Chondrocyte (in vitro differentiated cells): ENCODE measurements at regions not wholly inside any gene's neighbourhood (a gene's known extent, or its start where the extent isn't known, plus 50 kb on each side); places are given as distances from the start of the nearest gene placed in this dataset.

ENCODE experiments used
- DNase-seq: peaks from one replicate; pipeline ENCODE4 v3.0.0; 2021; ENCODE audit warnings: mixed read lengths, low spot score
- H3K27ac Mint-ChIP-seq: one replicate; pipeline ENCODE4 v1.8.0; 2021; ENCODE audit warnings: mild to moderate bottlenecking, moderate library complexity, mixed read lengths; ENCODE audit not compliant: unreplicated experiment
- H3K27me3 Mint-ChIP-seq: 2 replicates; pipeline ENCODE4 v1.8.0; 2021; ENCODE audit warnings: low read depth, mixed read lengths
- H3K36me3 Mint-ChIP-seq: 2 replicates; pipeline ENCODE4 v1.8.0; 2021; ENCODE audit warnings: low read depth, mixed read lengths
- H3K4me1 Mint-ChIP-seq: 2 replicates; pipeline ENCODE4 v1.8.0; 2021; ENCODE audit warnings: low read depth, mild to moderate bottlenecking, mixed read lengths
- H3K4me3 Mint-ChIP-seq: one replicate; pipeline ENCODE4 v1.8.0; 2021; ENCODE audit warnings: mild to moderate bottlenecking, moderate library complexity, mixed read lengths; ENCODE audit not compliant: unreplicated experiment
- H3K9me3 Mint-ChIP-seq: 2 replicates; pipeline ENCODE4 v1.8.0; 2021; ENCODE audit warnings: low read depth, mixed read lengths
- CTCF ChIP-seq: fragments of 200-600 bp; sonication (generic); IDR thresholded peaks from 2 replicates; pipeline ENCODE4 v1.5.0; 2021; ENCODE audit warnings: antibody characterized with exemption, mild to moderate bottlenecking, moderate library complexity

GRCh38 chr15:95175914-95176658, 944.7 kb downstream of the MCTP2 start:
- Mint-ChIP-seq H3K27me3 (no peaks in the 10 kb centered on the region), H3K36me3 (peaks cover 9% of the 10 kb centered on the region), H3K4me3 (no peak overlapping the region), H3K27ac (no peak overlapping the region), H3K9me3 (peaks cover 14% of the 10 kb centered on the region), H3K4me1 (peaks cover 14% of the 10 kb centered on the region)
- no peak for TF ChIP-seq CTCF
- DNase-seq: no peak

- Mint-ChIP-seq H3K27ac (no peak overlapping the region), H3K4me1 (peaks cover 14% of the 10 kb centered on the region), H3K9me3 (peaks cover 18% of the 10 kb centered on the region), H3K27me3 (no peaks in the 10 kb centered on the region), H3K36me3 (peaks cover 9% of the 10 kb centered on the region), H3K4me3 (no peak overlapping the region)
- TF ChIP-seq CTCF: peak; percentile 66
- DNase-seq: no peak
Observed at GRCh38 chr15:95176794-95177577, 945.6 kb downstream of the MCTP2 start.

- Mint-ChIP-seq H3K27me3 (no peaks in the 10 kb centered on the region), H3K4me1 (no peaks in the 10 kb centered on the region), H3K4me3 (no peak overlapping the region), H3K9me3 (peaks cover 27% of the 10 kb centered on the region), H3K27ac (no peak overlapping the region), H3K36me3 (peaks cover 11% of the 10 kb centered on the region)
- no peak for TF ChIP-seq CTCF
- no peak for DNase-seq
Observed at GRCh38 chr15:95180530-95180929, 949.2 kb downstream of the MCTP2 start.

- H3K27me3 Mint-ChIP-seq: no peaks in the 10 kb centered on the region
- no peak overlapping the region for H3K27ac Mint-ChIP-seq
- H3K4me1 Mint-ChIP-seq: no peaks in the 10 kb centered on the region
- DNase-seq: no peak
- no peak overlapping the region for H3K4me3 Mint-ChIP-seq
- H3K9me3 Mint-ChIP-seq: peaks cover 24% of the 10 kb centered on the region
- H3K36me3 Mint-ChIP-seq: peaks cover 11% of the 10 kb centered on the region
- no peak for TF ChIP-seq CTCF
Observed at GRCh38 chr15:95182091-95182490, 950.7 kb downstream of the MCTP2 start.

- no peak for TF ChIP-seq CTCF
- peaks cover 2% of the 10 kb centered on the region for H3K36me3 Mint-ChIP-seq
- peak overlapping the region; percentile 59 for H3K27ac Mint-ChIP-seq
- H3K27me3 Mint-ChIP-seq: no peaks in the 10 kb centered on the region
- peaks cover 35% of the 10 kb centered on the region for H3K4me1 Mint-ChIP-seq
- no peak overlapping the region for H3K4me3 Mint-ChIP-seq
- DNase-seq: no peak
- H3K9me3 Mint-ChIP-seq: peaks cover 8% of the 10 kb centered on the region
Observed at GRCh38 chr15:95192923-95193322, 961.6 kb downstream of the MCTP2 start.
